NCI-H2227 (cell line): ENCODE measurements at regions not wholly inside any gene's neighbourhood (a gene's known extent, or its start where the extent isn't known, plus 50 kb on each side); places are given as distances from the start of the nearest gene placed in this dataset.

Source experiments
- DNase-seq: peaks from one replicate; lab custom pipeline; 2025; ENCODE audit not compliant: unreplicated experiment; lab: John Stamatoyannopoulos, UW

DNA sequence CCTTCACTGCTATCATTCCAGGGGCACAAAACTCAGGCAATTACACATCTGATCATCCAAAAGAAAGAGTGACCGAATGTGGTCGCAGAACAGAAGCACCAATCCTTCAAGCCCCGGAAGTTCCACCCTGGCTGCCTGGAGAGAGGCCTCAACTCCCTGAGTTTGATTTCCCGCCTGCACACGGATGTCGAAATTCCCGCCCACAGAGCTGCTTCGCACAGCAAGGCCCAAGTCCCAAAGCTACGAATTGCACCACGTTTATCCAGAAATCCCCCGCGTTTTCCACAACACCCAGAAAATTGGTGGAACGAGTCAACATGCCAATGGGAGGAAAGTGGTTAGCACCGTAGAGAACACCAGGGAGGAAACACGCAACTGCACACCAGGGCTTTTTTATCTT is 445.4 kb downstream of the EIPR1 start:
- no peak for DNase-seq

DNA sequence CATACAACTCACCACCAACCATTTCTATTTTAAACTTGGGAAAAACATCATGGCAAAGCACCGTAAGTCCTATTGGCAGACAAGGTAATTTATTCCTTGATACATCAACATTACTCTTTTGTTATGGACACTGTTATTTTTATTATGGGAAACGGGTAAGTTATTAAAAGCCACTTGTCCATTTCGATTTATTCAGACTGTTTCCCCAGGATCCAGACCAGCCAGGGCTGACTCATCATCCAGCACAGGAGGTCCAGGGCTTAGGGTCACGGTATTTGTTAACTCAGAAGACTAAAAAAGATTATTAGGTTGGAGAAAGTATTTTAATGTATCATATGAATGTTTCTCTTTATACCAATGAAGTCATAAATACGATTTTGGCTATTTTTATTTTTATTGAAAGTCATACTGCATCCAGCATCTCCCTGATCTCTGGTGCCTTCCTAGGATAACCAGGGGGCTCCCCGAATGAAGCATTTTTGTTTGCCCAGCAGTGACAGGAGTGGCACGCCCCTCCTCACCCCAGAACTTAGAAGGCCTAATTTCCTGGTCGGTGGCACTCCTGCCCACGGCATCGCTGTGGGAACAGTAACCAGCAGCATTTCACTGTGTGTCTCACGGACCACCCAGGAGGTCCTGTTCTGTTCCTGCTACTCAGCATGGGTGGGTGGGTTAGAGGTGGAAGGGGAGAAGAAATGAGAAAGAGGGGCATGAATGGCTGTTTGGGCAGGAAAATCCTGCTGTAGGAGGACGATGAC is 446.1 kb downstream of the EIPR1 start:
- DNase-seq, result no peak

DNA sequence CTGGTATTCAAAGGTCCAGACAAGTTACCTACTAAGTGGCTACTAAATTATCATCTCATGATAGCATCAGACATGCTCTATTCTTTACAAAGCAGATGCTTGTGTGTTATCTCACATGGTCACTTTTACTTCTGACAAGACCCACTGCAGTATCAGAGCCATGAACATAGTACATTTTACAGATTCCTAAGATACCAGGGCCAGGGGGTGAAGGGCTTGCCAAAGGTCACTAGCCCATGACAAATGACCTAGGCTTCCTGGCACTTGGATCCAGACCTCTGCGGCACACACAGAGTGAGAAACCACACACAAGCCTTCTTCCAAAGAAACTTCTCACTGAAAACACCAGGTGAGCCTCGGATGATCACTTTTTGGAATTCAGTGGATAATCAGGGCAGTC is 446.8 kb downstream of the EIPR1 start:
- DNase-seq, result no peak

GRCh38 chr2:2926858-2927175 is 450.8 kb downstream of the EIPR1 start:
- no peak for DNase-seq

DNA sequence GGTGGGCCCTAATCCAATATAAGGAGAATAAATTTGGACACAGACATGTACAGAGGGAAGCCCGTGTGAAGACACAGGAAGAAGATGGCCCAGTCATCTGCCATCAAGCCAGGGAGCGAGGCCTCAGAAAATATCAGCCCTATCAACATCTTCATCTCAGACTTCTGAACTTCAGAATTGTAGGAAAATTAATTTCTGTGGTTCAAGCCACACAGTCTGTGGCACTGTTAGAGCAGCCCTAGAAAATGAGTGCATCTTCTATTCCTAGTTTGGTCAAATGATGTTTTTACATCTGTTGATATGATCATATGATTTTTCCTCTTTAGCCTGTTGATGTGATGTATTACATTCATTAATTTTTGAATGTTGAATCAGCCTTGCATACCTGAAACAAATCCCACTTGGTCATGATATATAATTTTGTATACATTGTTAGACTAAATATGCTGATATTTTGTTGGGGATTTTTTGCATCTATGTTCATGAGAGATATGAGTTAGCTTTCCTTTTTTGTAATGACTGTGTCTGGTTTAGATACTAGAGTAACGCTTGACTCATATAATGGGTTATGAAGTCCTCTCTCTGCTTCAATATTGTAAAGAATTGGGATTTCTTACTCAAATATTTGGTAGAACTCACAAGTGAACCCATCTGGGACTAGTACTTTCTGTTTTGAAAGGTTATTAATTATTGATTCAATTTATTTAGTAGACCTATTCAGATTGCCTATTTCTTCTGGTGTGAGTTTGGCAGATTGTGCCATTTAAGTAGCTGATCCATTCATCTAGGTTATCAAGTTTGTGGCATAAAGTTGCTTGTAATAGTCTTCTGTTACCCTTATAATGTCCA is 451.4 kb downstream of the EIPR1 start:
- DNase-seq, result no peak

- no peak for DNase-seq
These were observed 455.5 kb downstream of the EIPR1 start for GRCh38 chr2:2922156-2922555.

DNA sequence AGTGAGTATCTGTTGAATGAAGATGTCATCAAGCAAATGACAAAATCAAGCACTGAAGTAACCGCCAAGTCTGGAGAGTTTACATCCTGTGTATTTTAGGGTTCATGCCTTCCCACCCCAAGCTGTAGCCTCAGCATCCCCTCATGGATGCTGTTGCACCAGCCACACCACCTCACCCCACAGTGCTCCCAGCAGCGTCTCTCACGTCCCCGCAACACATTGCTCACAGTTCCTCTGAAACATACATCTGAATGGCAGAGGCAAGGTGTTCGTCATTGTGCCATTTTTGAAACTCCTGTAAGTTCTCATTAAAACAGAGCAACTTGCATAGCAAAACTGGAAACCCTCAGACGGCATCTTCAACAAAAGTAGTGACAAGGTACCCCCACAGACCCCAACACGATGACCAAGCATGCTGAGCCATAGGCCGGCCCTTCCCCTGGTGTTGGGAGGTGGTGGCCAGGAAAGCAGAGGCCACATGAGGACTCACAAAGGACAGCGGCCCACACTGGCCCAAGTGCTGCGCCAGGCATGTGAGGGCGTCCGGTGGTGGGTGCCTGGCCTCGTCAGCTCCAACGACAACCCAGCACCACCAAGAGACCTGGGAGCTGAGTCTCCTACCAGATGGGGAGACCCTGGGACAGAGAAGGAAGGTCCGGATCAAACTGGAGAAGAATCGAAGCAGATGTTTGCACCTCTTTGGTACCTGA is 456.5 kb downstream of the EIPR1 start:
- DNase-seq, result no peak

- DNase-seq, result peak; percentile 57
These were observed 457.8 kb downstream of the EIPR1 start for GRCh38 chr2:2919574-2920365.

DNA sequence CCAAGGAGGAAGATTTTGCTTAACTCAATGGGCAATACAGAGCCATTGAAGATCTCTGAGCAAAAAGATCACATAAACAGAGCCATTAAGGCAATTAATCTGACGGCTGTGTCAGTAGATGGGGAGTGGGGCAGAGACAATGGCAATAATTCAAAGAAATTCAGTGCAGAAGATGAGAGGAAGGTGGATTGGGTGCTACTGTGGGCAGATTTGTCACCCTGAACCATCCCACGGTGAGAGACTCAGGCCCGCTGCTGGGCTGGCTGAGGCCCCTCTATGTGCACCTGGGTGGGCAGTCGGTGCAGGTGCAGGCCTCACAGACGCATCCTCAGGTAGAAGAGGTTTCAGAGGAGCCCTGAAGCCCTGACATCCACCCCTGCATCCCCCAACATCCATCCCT is 458.6 kb downstream of the EIPR1 start:
- DNase-seq, result no peak

- DNase-seq, result no peak
These were observed 461.0 kb downstream of the EIPR1 start for GRCh38 chr2:2916621-2917020.

DNA sequence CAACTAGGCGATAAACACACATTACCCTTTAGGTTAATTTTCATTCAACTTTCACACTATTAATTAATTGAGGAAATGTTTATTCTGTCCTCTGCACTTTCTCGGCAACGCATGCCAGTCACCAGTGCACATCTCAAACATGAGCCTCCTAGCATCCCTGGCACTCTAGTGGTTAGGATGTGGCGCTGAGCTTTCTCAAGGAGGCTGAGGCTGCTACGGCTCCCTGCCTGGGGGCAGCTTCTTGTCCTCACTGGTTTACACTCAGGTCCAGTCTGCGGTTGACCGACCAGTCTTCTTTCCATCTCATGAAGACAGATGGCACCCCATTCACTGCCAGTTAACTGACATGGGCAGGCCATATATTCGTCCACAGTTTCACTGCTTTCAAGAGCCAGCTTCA is 463.4 kb downstream of the EIPR1 start:
- DNase-seq, result no peak

DNA sequence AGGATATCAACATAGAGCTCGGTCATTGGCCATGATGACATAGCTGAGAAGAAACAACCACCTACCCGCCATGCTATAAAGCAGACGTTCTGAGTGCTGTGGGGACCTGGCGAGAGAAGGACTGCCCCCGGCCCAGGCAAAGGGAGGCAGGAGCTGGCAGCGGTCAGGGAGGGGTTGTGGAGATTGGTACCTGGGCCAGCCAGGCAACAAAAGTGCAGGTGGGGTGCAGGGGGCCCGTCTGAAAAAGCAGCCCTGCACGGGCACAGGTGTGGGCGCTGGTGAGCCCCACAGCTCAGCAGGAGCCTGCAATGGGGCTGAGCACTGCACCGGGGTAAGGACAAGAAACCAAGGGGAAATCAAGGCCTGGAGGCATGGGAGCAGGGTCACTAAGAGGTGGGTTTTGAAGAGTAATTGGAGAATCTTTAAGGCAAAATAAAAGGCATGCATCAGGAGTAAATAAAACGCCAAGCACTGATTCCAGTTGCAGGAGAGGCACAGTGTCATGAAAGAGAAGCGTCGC is 464.0 kb downstream of the EIPR1 start:
- DNase-seq, result no peak

- DNase-seq, result no peak
These were observed 464.9 kb downstream of the EIPR1 start for GRCh38 chr2:2912731-2913130.

DNA sequence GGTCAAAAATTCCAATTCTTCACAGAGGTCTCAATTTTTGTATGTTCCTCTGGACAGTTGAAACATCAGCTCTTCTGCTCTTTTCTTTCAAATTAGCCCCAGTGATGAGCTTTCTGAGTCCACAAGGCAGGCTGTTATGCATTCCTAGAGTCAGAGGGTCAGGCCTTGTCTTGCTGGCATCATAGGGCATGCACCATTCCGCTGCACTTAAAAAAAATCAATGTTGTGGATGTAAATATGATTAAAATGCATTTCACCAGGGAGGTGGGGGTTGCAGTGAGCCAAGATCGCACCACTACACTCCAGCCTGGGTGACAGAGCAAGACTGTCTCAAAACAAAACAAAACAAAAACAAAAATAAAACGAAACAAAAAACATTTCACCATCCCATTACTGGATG is 465.3 kb downstream of the EIPR1 start:
- no peak for DNase-seq

DNA sequence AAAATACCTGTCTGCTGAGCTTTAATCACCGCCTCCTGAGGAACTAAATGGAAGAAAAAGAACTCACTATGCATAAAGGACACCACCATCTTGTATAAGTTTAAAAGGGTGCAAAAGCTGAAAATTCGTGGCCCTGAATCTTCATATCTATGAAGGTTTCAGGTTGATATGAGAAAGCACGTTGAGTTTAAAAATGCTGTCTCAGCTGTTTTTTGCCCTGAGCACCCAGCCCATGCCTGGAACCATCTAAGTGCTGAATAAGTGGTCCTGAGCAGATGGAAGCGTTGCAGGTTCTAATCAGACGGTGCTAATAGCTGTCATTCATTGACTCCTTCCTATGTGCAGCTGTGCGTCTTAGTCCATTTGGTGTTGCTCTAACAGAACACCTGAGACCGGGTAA is 467.4 kb downstream of the EIPR1 start:
- no peak for DNase-seq

GRCh38 chr2:2909086-2910035 is 468.3 kb downstream of the EIPR1 start:
- DNase-seq, result no peak

- DNase-seq, result no peak
These were observed 471.5 kb downstream of the EIPR1 start for GRCh38 chr2:2906091-2906490.

DNA sequence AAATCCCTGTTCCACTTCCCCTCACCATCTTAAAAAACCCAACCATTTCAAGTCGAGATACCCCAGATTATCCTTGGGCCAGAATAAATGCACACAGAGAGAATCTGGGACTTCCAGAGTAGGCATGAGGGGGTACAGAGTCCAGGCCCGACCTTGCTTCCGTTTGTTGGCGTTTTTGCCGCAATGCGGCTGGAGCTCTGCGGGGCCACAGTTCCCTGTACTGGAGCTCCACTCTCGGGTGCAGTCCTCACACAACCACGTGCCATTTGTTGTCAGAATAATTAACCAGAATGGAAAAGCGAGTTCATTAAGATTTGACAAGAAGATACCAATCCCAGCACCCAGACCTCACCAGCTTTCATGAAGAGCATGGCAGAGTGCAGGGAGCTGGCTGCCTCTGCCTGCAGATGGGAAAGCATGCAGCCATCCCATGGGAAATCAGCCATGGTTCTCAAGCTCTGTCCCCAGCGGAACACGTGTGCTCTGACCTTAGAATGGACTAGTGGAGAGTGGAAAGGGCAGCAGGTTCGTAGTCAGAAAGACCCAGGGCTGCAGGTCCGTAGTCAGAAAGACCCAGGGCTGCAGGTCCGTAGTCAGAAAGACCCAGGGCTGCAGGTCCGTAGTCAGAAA is 472.8 kb downstream of the EIPR1 start:
- DNase-seq, result no peak

DNA sequence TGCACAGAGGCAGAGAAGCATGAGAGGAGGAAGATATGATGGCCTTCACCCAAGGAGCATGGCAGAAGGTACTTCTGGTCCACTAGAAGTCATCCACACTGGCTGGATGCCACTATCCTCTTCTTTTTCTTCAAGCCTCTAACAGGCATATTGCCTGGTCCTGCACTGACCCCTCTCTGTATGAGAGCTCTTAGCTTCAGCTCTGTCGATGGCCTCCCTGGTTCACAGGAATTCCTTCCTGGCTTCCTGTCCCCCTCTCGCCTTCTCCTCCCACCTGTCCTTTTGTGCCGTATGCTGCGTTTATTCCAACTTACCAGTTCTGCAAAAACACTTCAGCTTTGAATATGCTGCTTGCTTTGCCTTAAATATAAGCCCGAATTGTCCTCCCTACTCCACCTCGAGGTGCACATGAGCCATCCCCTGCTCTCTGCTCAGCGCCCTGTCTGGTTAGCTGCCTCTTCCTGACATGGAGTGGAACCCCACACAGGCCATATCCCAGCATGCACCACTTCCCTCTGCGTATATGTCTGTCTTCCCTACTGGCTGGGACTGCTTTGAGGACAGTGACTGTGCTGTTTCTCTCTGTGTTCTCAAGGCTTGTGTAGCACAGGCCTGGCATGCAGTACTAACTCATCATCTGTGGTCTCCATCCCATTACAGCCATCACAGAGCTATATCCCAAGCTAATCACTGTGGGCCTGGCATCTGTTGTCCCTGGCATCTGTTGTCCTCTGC is 474.9 kb downstream of the EIPR1 start:
- DNase-seq, result no peak
